CD14-positive monocyte (primary cell): ENCODE measurements at regions not wholly inside any gene's neighbourhood (a gene's known extent, or its start where the extent isn't known, plus 50 kb on each side); places are given as distances from the start of the nearest gene placed in this dataset.

Experiments
- DNase-seq, 3 donors: peaks; one replicate each; pipeline ENCODE4 v3.0.0-alpha.2; 2011 to 2022
- H2AFZ ChIP-seq: 2 replicates; pipeline ENCODE4 v1.6.0; 2012; ENCODE audit warnings: mild to moderate bottlenecking, low read depth, low read length, inconsistent platforms; ENCODE audit not compliant: insufficient read depth, poor library complexity, severe bottlenecking
- H3K27ac ChIP-seq, 2 donors: 1 replicate in 1 of 2; 2 replicates in 1 of 2; pipeline ENCODE4 v1.5.1; 2012 to 2013; ENCODE audit warnings: low read length in 2 of 2, control low read depth in 1 of 2, inconsistent platforms in 1 of 2, low read depth in 1 of 2, mild to moderate bottlenecking in 1 of 2
- H3K27me3 ChIP-seq, 2 donors: one replicate each; pipeline versions ENCODE4 v1.6.0 to v1.6.1; 2011 to 2013; ENCODE audit warnings: low read length in 2 of 2; ENCODE audit not compliant: control insufficient read depth in 2 of 2, insufficient read depth in 2 of 2
- H3K36me3 ChIP-seq, 2 donors: replicated peaks in 1 of 2; 1 replicate in 1 of 2; 2 replicates in 1 of 2; pipeline versions ENCODE4 v1.5.1 to v1.6.1; 2012 to 2013; ENCODE audit warnings: low read length in 2 of 2, control low read depth in 1 of 2, inconsistent platforms in 1 of 2, mild to moderate bottlenecking in 1 of 2; ENCODE audit not compliant: insufficient read depth in 2 of 2, control insufficient read depth in 1 of 2
- H3K4me1 ChIP-seq, 2 donors: 1 replicate in 1 of 2; 2 replicates in 1 of 2; pipeline versions ENCODE4 v1.5.1 to v1.6.1; 2012 to 2013; ENCODE audit warnings: low read length in 2 of 2, control low read depth in 1 of 2, inconsistent platforms in 1 of 2, mild to moderate bottlenecking in 1 of 2, moderate library complexity in 1 of 2; ENCODE audit not compliant: insufficient read depth in 2 of 2, control insufficient read depth in 1 of 2
- H3K4me2 ChIP-seq: replicated peaks from 2 replicates; pipeline ENCODE3; 2012; ENCODE audit warnings: low read length, moderate library complexity, mild to moderate bottlenecking; ENCODE audit not compliant: poor library complexity, severe bottlenecking; ENCODE audit errors: extremely low read depth
- H3K4me3 ChIP-seq, 3 experiments: fragments of 200-600 bp in 1 of 3; sonication (generic) in 1 of 3; replicated peaks in 1 of 3; 1 replicate in 2 of 3; 2 replicates in 1 of 3; pipeline ENCODE4 v1.5.1; 2011 to 2013; ENCODE audit warnings: low read length in 3 of 3, mild to moderate bottlenecking in 3 of 3, control low read depth in 2 of 3, low read depth in 2 of 3, inconsistent platforms in 1 of 3, moderate library complexity in 1 of 3
- H3K79me2 ChIP-seq: 2 replicates; pipeline ENCODE4 v1.6.0; 2012; ENCODE audit warnings: mild to moderate bottlenecking, control low read depth, inconsistent platforms, low read length, moderate library complexity; ENCODE audit not compliant: insufficient read depth
- H3K9ac ChIP-seq: 2 replicates; pipeline ENCODE4 v1.6.0; 2017; ENCODE audit warnings: low read length, mild to moderate bottlenecking; ENCODE audit not compliant: insufficient read depth, poor library complexity, severe bottlenecking
- H3K9me3 ChIP-seq, 2 donors: replicated peaks in 1 of 2; 1 replicate in 1 of 2; 2 replicates in 1 of 2; pipeline versions ENCODE4 v1.5.1 to v1.6.1; 2012 to 2013; ENCODE audit warnings: low read length in 2 of 2, control low read depth in 1 of 2; ENCODE audit not compliant: control insufficient read depth in 1 of 2, insufficient read depth in 1 of 2
- H4K20me1 ChIP-seq: 2 replicates; pipeline ENCODE4 v1.6.0; 2012; ENCODE audit warnings: mild to moderate bottlenecking, low read length, control low read depth, moderate library complexity; ENCODE audit not compliant: insufficient read depth
- H3K27ac Mint-ChIP-seq, 7 donors: one replicate each; pipeline ENCODE4 v1.8.0; 2020; ENCODE audit warnings: mild to moderate bottlenecking in 7 of 7, mixed read lengths in 7 of 7, moderate library complexity in 6 of 7, inconsistent platforms in 2 of 7
- H3K27me3 Mint-ChIP-seq, 3 donors: one replicate each; pipeline ENCODE4 v1.8.0; 2021 to 2022; ENCODE audit warnings: low read depth in 3 of 3, mild to moderate bottlenecking in 3 of 3, mixed read lengths in 3 of 3, moderate library complexity in 3 of 3, inconsistent platforms in 1 of 3
- H3K36me3 Mint-ChIP-seq, 2 donors: one replicate each; pipeline ENCODE4 v1.8.0; 2020; ENCODE audit warnings: mixed read lengths in 2 of 2, inconsistent platforms in 1 of 2, mild to moderate bottlenecking in 1 of 2
- H3K4me1 Mint-ChIP-seq: one replicate; pipeline ENCODE4 v1.8.0; 2020; ENCODE audit warnings: mild to moderate bottlenecking, mixed read lengths
- H3K4me3 Mint-ChIP-seq, 2 donors: one replicate each; pipeline ENCODE4 v1.8.0; 2020; ENCODE audit warnings: mild to moderate bottlenecking in 2 of 2, mixed read lengths in 2 of 2, moderate library complexity in 1 of 2
- H3K9me3 Mint-ChIP-seq, 7 donors: one replicate each; pipeline ENCODE4 v1.8.0; 2020 to 2022; ENCODE audit warnings: mixed read lengths in 7 of 7, mild to moderate bottlenecking in 6 of 7, moderate library complexity in 6 of 7, inconsistent platforms in 2 of 7
- WGBS: methylation state at CpG from one replicate; pipeline ENCODE4 v1.1.5; 2013; ENCODE audit warnings: missing lambda C conversion rate; ENCODE audit not compliant: insufficient coverage; 5-methylcytosine and 5-hydroxymethylcytosine counted together
- intact Hi-C, 2 donors: fragments of 100-400 bp; cut with micrococcal nuclease; formaldehyde crosslinking; loops; one replicate each; pipeline versions ENCODE4 v1.15.0 to v1.15.1; 2023
- TF ChIP-seq, protein P1 (sequence below): fragments of 200-600 bp; IDR thresholded peaks from one replicate; pipeline ENCODE4 v1.8.0; 2022; ENCODE audit warnings: antibody characterized with exemption, mild to moderate bottlenecking

DNA sequence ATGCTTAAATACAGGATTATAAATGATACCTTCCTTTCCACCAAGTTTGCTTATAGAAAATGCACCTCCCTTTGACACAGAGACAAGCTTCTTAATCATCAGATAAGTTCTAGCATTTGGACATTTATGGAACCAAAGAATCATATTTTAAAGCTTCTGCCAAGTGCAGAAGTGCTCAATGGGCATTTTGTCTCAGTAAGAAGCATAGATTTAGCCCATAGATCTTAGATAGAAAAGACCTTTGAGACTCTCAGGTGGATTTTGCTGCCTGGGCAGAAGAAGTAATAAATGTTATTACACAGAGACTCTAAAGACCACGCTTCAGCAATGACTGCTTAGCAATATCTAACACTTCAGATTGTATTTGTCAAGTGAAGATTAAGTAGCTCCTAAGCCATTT lies 174.6 kb downstream of the VEGFC start:
- Mint-ChIP-seq H3K4me1 (no peaks in the 10 kb centered on the region), H3K36me3 (no peaks in the 10 kb centered on the region), H3K27me3 (peaks cover 0 to 1% (median 0%) of the 10 kb centered on the region in 3 donors), H3K9me3 (peaks cover 0 to 5% (median 0%) of the 10 kb centered on the region in 7 donors), H3K4me3 (no peak overlapping the region), H3K27ac (no peak overlapping the region)
- H3K4me3 ChIP-seq, result no peak overlapping the region
- TF ChIP-seq, protein P1, sequence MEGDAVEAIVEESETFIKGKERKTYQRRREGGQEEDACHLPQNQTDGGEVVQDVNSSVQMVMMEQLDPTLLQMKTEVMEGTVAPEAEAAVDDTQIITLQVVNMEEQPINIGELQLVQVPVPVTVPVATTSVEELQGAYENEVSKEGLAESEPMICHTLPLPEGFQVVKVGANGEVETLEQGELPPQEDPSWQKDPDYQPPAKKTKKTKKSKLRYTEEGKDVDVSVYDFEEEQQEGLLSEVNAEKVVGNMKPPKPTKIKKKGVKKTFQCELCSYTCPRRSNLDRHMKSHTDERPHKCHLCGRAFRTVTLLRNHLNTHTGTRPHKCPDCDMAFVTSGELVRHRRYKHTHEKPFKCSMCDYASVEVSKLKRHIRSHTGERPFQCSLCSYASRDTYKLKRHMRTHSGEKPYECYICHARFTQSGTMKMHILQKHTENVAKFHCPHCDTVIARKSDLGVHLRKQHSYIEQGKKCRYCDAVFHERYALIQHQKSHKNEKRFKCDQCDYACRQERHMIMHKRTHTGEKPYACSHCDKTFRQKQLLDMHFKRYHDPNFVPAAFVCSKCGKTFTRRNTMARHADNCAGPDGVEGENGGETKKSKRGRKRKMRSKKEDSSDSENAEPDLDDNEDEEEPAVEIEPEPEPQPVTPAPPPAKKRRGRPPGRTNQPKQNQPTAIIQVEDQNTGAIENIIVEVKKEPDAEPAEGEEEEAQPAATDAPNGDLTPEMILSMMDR, result no peak
- no peaks in the 10 kb centered on the region for H4K20me1 ChIP-seq
- H3K27me3 ChIP-seq, result no peaks in the 10 kb centered on the region
- no peak overlapping the region for H3K4me2 ChIP-seq
- intact Hi-C loops, result no loop called here
- DNase-seq, result no peak
- WGBS, result no CpG with 5 or more reads among the region's 1 CpG
- no peak overlapping the region for H3K9ac ChIP-seq
- H2AFZ ChIP-seq, result no peak overlapping the region
- H3K9me3 ChIP-seq, result peaks cover 0 to 10% of the 10 kb centered on the region in 2 donors
- no peak overlapping the region for H3K27ac ChIP-seq
- no peaks in the 10 kb centered on the region for H3K36me3 ChIP-seq
- H3K79me2 ChIP-seq, result no peaks in the 10 kb centered on the region
- H3K4me1 ChIP-seq, result no peaks in the 10 kb centered on the region

DNA sequence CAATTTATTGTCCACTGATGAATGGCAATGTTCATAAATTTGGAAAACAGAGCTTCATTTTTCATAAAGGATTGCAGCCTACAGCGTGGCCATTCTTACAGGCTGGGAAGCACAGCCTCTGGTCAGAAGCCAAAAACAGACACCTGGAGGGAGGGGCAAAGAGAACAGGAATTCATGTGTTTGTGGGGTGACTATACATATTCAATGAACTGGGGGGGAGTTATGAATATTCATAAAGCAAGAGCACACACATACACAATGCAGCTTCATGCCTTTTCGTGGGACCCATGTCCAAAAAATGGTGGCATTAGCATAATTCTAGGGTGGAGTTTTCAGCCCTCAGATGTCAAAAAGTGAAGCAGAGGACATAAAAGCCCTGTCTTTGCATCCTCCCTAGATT lies 173.3 kb downstream of the VEGFC start:
- intact Hi-C loops, result no loop called here
- Histone ChIP-seq H3K27ac (no peak overlapping the region), H3K4me3 (no peak overlapping the region), H4K20me1 (no peaks in the 10 kb centered on the region), H3K79me2 (no peaks in the 10 kb centered on the region), H3K9ac (no peak overlapping the region), H3K27me3 (no peaks in the 10 kb centered on the region), H3K4me2 (no peak overlapping the region), H3K36me3 (no peaks in the 10 kb centered on the region), H2AFZ (no peak overlapping the region), H3K4me1 (no peaks in the 10 kb centered on the region), H3K9me3 (peaks cover 0 to 10% of the 10 kb centered on the region in 2 donors)
- H3K4me1 Mint-ChIP-seq, result no peaks in the 10 kb centered on the region
- peaks cover 0 to 10% (median 5%) of the 10 kb centered on the region in 7 donors for H3K9me3 Mint-ChIP-seq
- peaks cover 0 to 1% (median 0%) of the 10 kb centered on the region in 3 donors for H3K27me3 Mint-ChIP-seq
- no peaks in the 10 kb centered on the region for H3K36me3 Mint-ChIP-seq
- H3K4me3 Mint-ChIP-seq, result no peak overlapping the region
- TF ChIP-seq, protein P1, result no peak
- 100% methylated on average over 1 of the region's 2 CpGs for WGBS
- H3K27ac Mint-ChIP-seq, result no peak overlapping the region
- no peak for DNase-seq
